Brain microvascular endothelial cell (primary cell): ENCODE measurements at regions not wholly inside any gene's neighbourhood (a gene's known extent, or its start where the extent isn't known, plus 50 kb on each side); places are given as distances from the start of the nearest gene placed in this dataset.

Experiments used
- DNase-seq: peaks from one replicate; pipeline ENCODE4 v3.0.0-alpha.2; 2020
- H3K27ac ChIP-seq: fragments of 250-450 bp; sonication (Bioruptor Pico); 2 replicates; pipeline ENCODE4 v1.5.1; 2020; ENCODE audit warnings: mild to moderate bottlenecking, moderate library complexity
- H3K27me3 ChIP-seq: fragments of 250-450 bp; sonication (Bioruptor Pico); replicated peaks from 2 replicates; pipeline ENCODE4 v1.5.1; 2020; ENCODE audit warnings: mild to moderate bottlenecking
- H3K36me3 ChIP-seq: fragments of 250-450 bp; sonication (Bioruptor Pico); replicated peaks from 2 replicates; pipeline ENCODE4 v1.5.1; 2020; ENCODE audit warnings: mild to moderate bottlenecking
- H3K4me3 ChIP-seq: 2 replicates; pipeline ENCODE4 v1.5.1; 2011; ENCODE audit warnings: low read depth, mild to moderate bottlenecking, control low read depth, low read length, moderate library complexity
- CTCF ChIP-seq: IDR thresholded peaks from 2 replicates; pipeline ENCODE4 v1.5.1; 2011; ENCODE audit warnings: low read depth, mild to moderate bottlenecking, moderate library complexity, low read length, control low read depth, inconsistent platforms; ENCODE audit errors: missing control alignments
- in situ Hi-C: cut with HindIII; loops from 2 replicates; pipeline ENCODE4 v1.10.0; 2017; ENCODE audit warnings: low sequenced_read_pairs, low pct_ligation_motif_present

GRCh38 chr18:77935342-77935741 is 685.7 kb downstream of the GALR1 start:
- no peak for DNase-seq
- TF ChIP-seq CTCF: no peak
- Histone ChIP-seq H3K27ac (no peak overlapping the region), H3K4me3 (no peak overlapping the region), H3K27me3 (no peaks in the 10 kb centered on the region), H3K36me3 (no peaks in the 10 kb centered on the region)
- in situ Hi-C loops: no loop called here

- Histone ChIP-seq H3K4me3 (no peak overlapping the region), H3K27ac (no peak overlapping the region), H3K36me3 (no peaks in the 10 kb centered on the region), H3K27me3 (no peaks in the 10 kb centered on the region)
- no peak for DNase-seq
- TF ChIP-seq CTCF: no peak
- in situ Hi-C loops: no loop called here
These were observed 690.9 kb downstream of the GALR1 start for GRCh38 chr18:77940566-77940965.

DNA sequence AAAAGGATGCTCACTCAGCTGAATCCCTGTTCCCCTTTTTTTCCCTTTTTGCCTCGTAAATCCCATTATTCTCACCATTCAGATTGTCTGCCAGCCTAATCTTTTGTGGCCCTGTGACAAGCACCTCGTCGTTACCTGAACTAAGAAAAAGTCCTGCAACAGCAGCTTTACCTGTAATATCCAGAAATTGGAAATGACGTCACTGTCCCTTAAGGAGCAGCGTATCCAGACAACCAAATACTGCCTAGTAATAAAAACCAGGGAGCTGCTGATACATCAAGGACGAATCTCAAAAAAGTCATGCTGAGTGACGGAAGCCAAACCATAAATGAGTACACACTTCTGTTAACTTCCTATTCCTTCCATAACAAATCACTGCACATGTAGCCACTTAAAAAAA is 694.9 kb downstream of the GALR1 start:
- no peak for TF ChIP-seq CTCF
- in situ Hi-C loops: no loop called here

GRCh38 chr18:77948567-77948966 is 698.9 kb downstream of the GALR1 start:
- Histone ChIP-seq H3K27ac (no peak overlapping the region), H3K27me3 (no peaks in the 10 kb centered on the region), H3K4me3 (no peak overlapping the region), H3K36me3 (no peaks in the 10 kb centered on the region)
- no peak for DNase-seq
- in situ Hi-C loops: no loop called here
- TF ChIP-seq CTCF: no peak

More for the DNA sequence above, 694.9 kb downstream of the GALR1 start:
- H3K36me3 ChIP-seq: no peaks in the 10 kb centered on the region
- no peak overlapping the region for H3K4me3 ChIP-seq
- H3K27me3 ChIP-seq: no peaks in the 10 kb centered on the region
- no peak for DNase-seq
- H3K27ac ChIP-seq: no peak overlapping the region

DNA sequence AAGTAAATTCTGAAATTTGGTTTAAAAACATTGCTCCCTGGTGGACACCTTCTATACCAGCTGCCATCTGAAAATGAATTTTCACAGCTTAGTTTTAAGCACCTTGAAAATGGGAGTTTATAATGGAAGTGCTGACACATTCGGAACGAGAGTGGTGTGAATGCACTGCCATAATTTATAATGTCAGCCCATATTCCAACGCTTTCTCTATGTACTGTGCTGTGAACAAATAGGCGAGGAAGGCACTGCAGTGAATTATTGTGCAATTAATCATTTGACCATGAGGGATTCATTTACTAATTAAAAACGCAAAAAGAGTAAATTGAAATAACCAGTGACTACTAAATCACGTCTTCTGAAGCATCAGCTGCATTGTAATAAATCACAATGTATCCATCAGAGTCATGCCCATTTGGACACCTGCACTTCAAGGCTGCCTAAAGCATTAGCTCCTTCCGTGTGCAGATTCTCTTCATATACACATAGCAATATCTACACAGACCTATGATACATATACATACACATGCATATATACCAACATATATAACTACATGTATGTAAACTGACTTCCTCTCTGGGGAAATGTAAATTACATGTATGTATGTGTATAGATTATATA is 699.8 kb downstream of the GALR1 start:
- TF ChIP-seq CTCF: no peak
- Histone ChIP-seq H3K4me3 (no peak overlapping the region), H3K27me3 (no peaks in the 10 kb centered on the region), H3K36me3 (no peaks in the 10 kb centered on the region), H3K27ac (no peak overlapping the region)
- no peak for DNase-seq
- in situ Hi-C loops: no loop called here

- in situ Hi-C loops: no loop called here
- no peak overlapping the region for H3K27ac ChIP-seq
- TF ChIP-seq CTCF: no peak
- H3K36me3 ChIP-seq: no peaks in the 10 kb centered on the region
- no peak for DNase-seq
- no peaks in the 10 kb centered on the region for H3K27me3 ChIP-seq
- no peak overlapping the region for H3K4me3 ChIP-seq
These were observed 709.6 kb downstream of the GALR1 start for GRCh38 chr18:77959248-77959647.
